OCI-LY3 (cell line): ENCODE measurements at regions not wholly inside any gene's neighbourhood (a gene's known extent, or its start where the extent isn't known, plus 50 kb on each side); places are given as distances from the start of the nearest gene placed in this dataset.

Experiments used
- H2AFZ ChIP-seq: fragments of 200-600, 300-600 bp; shearing (Covaris generic); 2 replicates; pipeline ENCODE4 v1.6.0; 2014; ENCODE audit warnings: antibody characterized with exemption, low read depth, low read length
- H3K27ac ChIP-seq: fragments of 200-600, 300-600 bp; sonication (generic); 2 replicates; pipeline ENCODE4 v1.5.1; 2014; ENCODE audit warnings: mild to moderate bottlenecking, low read length, moderate library complexity, mixed read lengths
- H3K27me3 ChIP-seq: fragments of 200-600, 300-600 bp; sonication (generic); 2 replicates; pipeline ENCODE4 v1.6.1; 2014; ENCODE audit warnings: low read depth, low read length, mixed read lengths
- H3K36me3 ChIP-seq: fragments of 200-600, 300-600 bp; sonication (generic); replicated peaks from 2 replicates; pipeline ENCODE3; 2014; ENCODE audit warnings: low read depth, low read length, mixed read lengths
- H3K4me1 ChIP-seq: fragments of 300-600, 200-600 bp; sonication (generic); 2 replicates; pipeline ENCODE4 v1.6.1; 2014; ENCODE audit warnings: low read length, mixed read lengths
- H3K4me2 ChIP-seq: fragments of 200-600, 300-600 bp; sonication (generic); 2 replicates; pipeline ENCODE4 v1.6.1; 2014; ENCODE audit warnings: low read length, mixed read lengths
- H3K4me3 ChIP-seq: fragments of 300-600, 200-600 bp; sonication (generic); 2 replicates; pipeline ENCODE4 v1.5.1; 2014; ENCODE audit warnings: antibody characterized with exemption, mild to moderate bottlenecking, low read length, moderate library complexity
- H3K79me2 ChIP-seq: fragments of 300-600, 200-600 bp; shearing (Covaris generic); 2 replicates; pipeline ENCODE4 v1.6.1; 2014; ENCODE audit warnings: mild to moderate bottlenecking, low read length, mixed read lengths
- H3K9ac ChIP-seq: fragments of 300-600, 200-600 bp; shearing (Covaris generic); 2 replicates; pipeline ENCODE4 v1.6.0; 2014; ENCODE audit warnings: mild to moderate bottlenecking, low read length, moderate library complexity
- H3K9me3 ChIP-seq: fragments of 200-600, 300-600 bp; shearing (Covaris generic); 2 replicates; pipeline ENCODE4 v1.6.1; 2014; ENCODE audit warnings: low read length, mixed read lengths; ENCODE audit not compliant: insufficient read depth
- H4K20me1 ChIP-seq: fragments of 200-600, 300-600 bp; sonication (generic); 2 replicates; pipeline ENCODE4 v1.6.1; 2016; ENCODE audit warnings: low read length, mixed read lengths; ENCODE audit not compliant: insufficient read depth
- CTCF ChIP-seq: fragments of 200-600, 300-600 bp; sonication (generic); IDR thresholded peaks from 2 replicates; pipeline ENCODE4 v1.5.1; 2014; ENCODE audit warnings: antibody characterized with exemption, low read length, low read depth
- EZH2phosphoT487 ChIP-seq: fragments of 200-600 bp; shearing (Covaris generic); IDR thresholded peaks from 2 replicates; pipeline ENCODE4 v1.6.1; 2018; ENCODE audit warnings: antibody characterized with exemption, mixed run types, low read depth

GRCh38 chr12:74043343-74043742, 494.3 kb upstream of the ATXN7L3B start:
- Histone ChIP-seq H3K36me3 (no peaks in the 10 kb centered on the region), H2AFZ (no peak overlapping the region), H3K4me1 (no peaks in the 10 kb centered on the region), H3K4me3 (no peak overlapping the region), H4K20me1 (no peaks in the 10 kb centered on the region), H3K27me3 (no peaks in the 10 kb centered on the region), H3K79me2 (no peaks in the 10 kb centered on the region), H3K4me2 (no peak overlapping the region), H3K9me3 (no peaks in the 10 kb centered on the region), H3K9ac (no peak overlapping the region), H3K27ac (no peak overlapping the region)
- no peak for TF ChIP-seq EZH2phosphoT487
- TF ChIP-seq CTCF: no peak

GRCh38 chr12:74049348-74049747, 488.3 kb upstream of the ATXN7L3B start:
- TF ChIP-seq EZH2phosphoT487: no peak
- TF ChIP-seq CTCF: no peak
- Histone ChIP-seq H2AFZ (no peak overlapping the region), H3K4me2 (no peak overlapping the region), H3K4me1 (no peaks in the 10 kb centered on the region), H3K79me2 (no peaks in the 10 kb centered on the region), H3K27ac (no peak overlapping the region), H3K4me3 (no peak overlapping the region), H4K20me1 (no peaks in the 10 kb centered on the region), H3K9me3 (no peaks in the 10 kb centered on the region), H3K9ac (no peak overlapping the region), H3K36me3 (no peaks in the 10 kb centered on the region), H3K27me3 (no peaks in the 10 kb centered on the region)

GRCh38 chr12:74051848-74052247, 485.8 kb upstream of the ATXN7L3B start:
- no peaks in the 10 kb centered on the region for H3K27me3 ChIP-seq
- no peak overlapping the region for H3K27ac ChIP-seq
- TF ChIP-seq EZH2phosphoT487 (no peak), CTCF (no peak)
- H3K79me2 ChIP-seq: no peaks in the 10 kb centered on the region
- no peaks in the 10 kb centered on the region for H3K36me3 ChIP-seq
- H3K4me3 ChIP-seq: no peak overlapping the region
- H3K4me2 ChIP-seq: no peak overlapping the region
- no peak overlapping the region for H3K9ac ChIP-seq
- H4K20me1 ChIP-seq: no peaks in the 10 kb centered on the region
- no peaks in the 10 kb centered on the region for H3K9me3 ChIP-seq
- H2AFZ ChIP-seq: no peak overlapping the region
- H3K4me1 ChIP-seq: no peaks in the 10 kb centered on the region

- no peak overlapping the region for H3K4me3 ChIP-seq
- no peak overlapping the region for H3K27ac ChIP-seq
- H3K27me3 ChIP-seq: no peaks in the 10 kb centered on the region
- TF ChIP-seq EZH2phosphoT487: no peak
- no peak for TF ChIP-seq CTCF
- H2AFZ ChIP-seq: no peak overlapping the region
- H3K9me3 ChIP-seq: no peaks in the 10 kb centered on the region
- no peaks in the 10 kb centered on the region for H4K20me1 ChIP-seq
- no peaks in the 10 kb centered on the region for H3K4me1 ChIP-seq
- no peaks in the 10 kb centered on the region for H3K36me3 ChIP-seq
- no peaks in the 10 kb centered on the region for H3K79me2 ChIP-seq
- no peak overlapping the region for H3K9ac ChIP-seq
- no peak overlapping the region for H3K4me2 ChIP-seq
Observed at GRCh38 chr12:74066476-74066875, 471.2 kb upstream of the ATXN7L3B start.
